A673 (cell line): ENCODE measurements at regions not wholly inside any gene's neighbourhood (a gene's known extent, or its start where the extent isn't known, plus 50 kb on each side); places are given as distances from the start of the nearest gene placed in this dataset.

Experiments
- BruUV-seq: library from RNA; stranded (reverse); fragments of 400-500 nt; replicated peaks from 2 replicates; lab custom pipeline; 2021; lab: Mats Ljungman, UMichigan
- CTCF ChIA-PET: fragments of 300-600 bp; sonication (Branson Sonifier 250); formaldehyde crosslinking; loops from one replicate; lab custom pipeline; 2022; ENCODE audit warnings: antibody characterized with exemption; lab: Charles Lee
- POLR2A ChIA-PET: fragments of 300-600 bp; sonication (Branson Sonifier 250); formaldehyde crosslinking; loops from one replicate; lab custom pipeline; 2022; ENCODE audit warnings: antibody characterized with exemption; ENCODE audit not compliant: low non-redundant PET; lab: Charles Lee
- DNase-seq: peaks from one replicate; pipeline ENCODE4 v3.0.0-alpha.2; 2015; ENCODE audit warnings: low spot score
- H3K27ac ChIP-seq: fragments of 200-600 bp; sonication (generic); 2 replicates; pipeline ENCODE4 v1.5.1; 2016; ENCODE audit warnings: mixed run types, low read depth, mild to moderate bottlenecking, mixed read lengths, antibody characterized with exemption, low read length; ENCODE audit not compliant: poor library complexity, severe bottlenecking
- H3K27me3 ChIP-seq: fragments of 200-600 bp; sonication (generic); replicated peaks from 2 replicates; pipeline ENCODE4 v1.6.1; 2017; ENCODE audit warnings: mixed run types, low read depth, mild to moderate bottlenecking, mixed read lengths, antibody characterized with exemption, low read length; ENCODE audit not compliant: insufficient read depth, poor library complexity
- H3K36me3 ChIP-seq: fragments of 200-600 bp; sonication (generic); 2 replicates; pipeline ENCODE4 v1.6.1; 2016; ENCODE audit warnings: mixed run types, mild to moderate bottlenecking, mixed read lengths, antibody characterized with exemption, low read length; ENCODE audit not compliant: insufficient read depth, poor library complexity, severe bottlenecking
- H3K4me1 ChIP-seq: fragments of 200-600 bp; sonication (generic); 2 replicates; pipeline ENCODE4 v1.6.1; 2017; ENCODE audit warnings: mixed run types, mild to moderate bottlenecking, mixed read lengths, antibody characterized with exemption, low read length; ENCODE audit not compliant: insufficient read depth, poor library complexity, severe bottlenecking
- H3K4me3 ChIP-seq: fragments of 200-600 bp; sonication (generic); 2 replicates; pipeline ENCODE4 v1.5.1; 2016; ENCODE audit warnings: low read depth, mixed run types, mild to moderate bottlenecking, mixed read lengths, low read length; ENCODE audit not compliant: poor library complexity, severe bottlenecking
- H3K9me3 ChIP-seq: fragments of 200-600 bp; sonication (generic); 2 replicates; pipeline ENCODE4 v1.6.1; 2016; ENCODE audit warnings: mixed run types, low read depth, mild to moderate bottlenecking, mixed read lengths, antibody characterized with exemption, low read length; ENCODE audit not compliant: poor library complexity, severe bottlenecking
- CTCF ChIP-seq: fragments of 300-800, 200-600 bp; sonication (generic); conservative IDR thresholded peaks from 2 replicates; pipeline ENCODE4 v1.5.1; 2017; ENCODE audit warnings: low read depth, mild to moderate bottlenecking, antibody characterized with exemption, low read length, moderate library complexity, mixed read lengths
- EZH2 ChIP-seq: fragments of 200-600 bp; sonication (generic); IDR thresholded peaks from 2 replicates; pipeline ENCODE4 v1.6.1; 2017; ENCODE audit warnings: borderline replicate concordance, low read depth, mild to moderate bottlenecking, mixed read lengths, antibody characterized with exemption, low read length; ENCODE audit not compliant: poor library complexity, severe bottlenecking
- intact Hi-C: fragments of 100-400 bp; cut with micrococcal nuclease; formaldehyde crosslinking; loops from one replicate; pipeline ENCODE4 v1.10.0; 2022; ENCODE audit not compliant: unreplicated experiment

- ChIA-PET CTCF (no interaction called here), POLR2A (no interaction called here)
- Histone ChIP-seq H3K27ac (no peak overlapping the region), H3K9me3 (no peaks in the 10 kb centered on the region), H3K27me3 (peaks cover 7% of the 10 kb centered on the region), H3K4me3 (no peak overlapping the region), H3K36me3 (no peaks in the 10 kb centered on the region), H3K4me1 (no peaks in the 10 kb centered on the region)
- no TSS peak for BruUV-seq
- no peak for DNase-seq
- TF ChIP-seq CTCF = no peak
- no peak for TF ChIP-seq EZH2
- intact Hi-C loops = loop anchor here (10.0 kb wide), 1 partner anchor 265 kb away; no protein-coding TSS in a partner anchor
Measured at GRCh38 chr6:137969874-137970273, 102.8 kb downstream of the TNFAIP3 start.

- ChIA-PET POLR2A (no interaction called here), CTCF (no interaction called here)
- intact Hi-C loops = loop anchor here (10.0 kb wide), 1 partner anchor 266 kb away; no protein-coding TSS in a partner anchor
- no peak for DNase-seq
- Histone ChIP-seq H3K36me3 (no peaks in the 10 kb centered on the region), H3K27ac (no peak overlapping the region), H3K4me3 (no peak overlapping the region), H3K4me1 (no peaks in the 10 kb centered on the region), H3K27me3 (peaks cover 7% of the 10 kb centered on the region), H3K9me3 (no peaks in the 10 kb centered on the region)
- no TSS peak for BruUV-seq
- TF ChIP-seq EZH2 (no peak), CTCF (no peak)
Measured at GRCh38 chr6:137970368-137970767, 103.3 kb downstream of the TNFAIP3 start.

GRCh38 chr6:137973201-137973600 lies 106.1 kb downstream of the TNFAIP3 start:
- CTCF ChIA-PET = no interaction called here
- intact Hi-C loops = loop anchor here (10.0 kb wide), 1 partner anchor 268 kb away; no protein-coding TSS in a partner anchor

More at GRCh38 chr6:137973201-137973600, 106.1 kb downstream of the TNFAIP3 start:
- no peak for TF ChIP-seq EZH2
- TF ChIP-seq CTCF = no peak
- DNase-seq = no peak
- no peak overlapping the region for H3K27ac ChIP-seq
- POLR2A ChIA-PET = no interaction called here
- H3K36me3 ChIP-seq = no peaks in the 10 kb centered on the region
- no peaks in the 10 kb centered on the region for H3K9me3 ChIP-seq
- no TSS peak for BruUV-seq
- peaks cover 7% of the 10 kb centered on the region for H3K27me3 ChIP-seq
- H3K4me1 ChIP-seq = no peaks in the 10 kb centered on the region
- H3K4me3 ChIP-seq = no peak overlapping the region
